ENCODE measurements at regions not wholly inside any gene's neighbourhood (a gene's known extent, or its start where the extent isn't known, plus 50 kb on each side); places are given as distances from the start of the nearest gene placed in this dataset.
A peak's percentile ranks its signal among the peaks of the same experiment; 100 is the strongest.

- intact Hi-C loops (cut with micrococcal nuclease; ENCODE audit: unreplicated experiment) (no loop called here), in situ Hi-C loops (cut with MboI) (no loop called here)
- POLR2A ChIA-PET, result no interaction called here
- CTCF ChIA-PET, result no interaction called here
- ATAC-seq (no peak), DNase-seq (ENCODE audit: low read depth, low spot score) (no peak), FAIRE-seq (peak; percentile 44)
- no peaks in the 10 kb centered on the region for H3K36me3 ChIP-seq (ENCODE audit: control insufficient read depth in 2 of 2, insufficient read depth in 2 of 2, low read length in 1 of 2)
- no peak overlapping the region for H3K27ac ChIP-seq (ENCODE audit: control insufficient read depth, insufficient read depth)
- H4K20me1 ChIP-seq (ENCODE audit: control insufficient read depth, insufficient read depth), result no peaks in the 10 kb centered on the region
- no peak overlapping the region for H2AFZ ChIP-seq (ENCODE audit: control insufficient read depth, low read depth, low read length)
- TF ChIP-seq RAD21 (IDR thresholded peaks at IDR 0.05; ENCODE audit: insufficient read depth, low read depth, low read length) (no peak), RBBP5 (conservative IDR thresholded peaks at IDR 0.05) (no peak), ZNF274 (IDR thresholded peaks at IDR 0.05; ENCODE audit: insufficient read depth, insufficient read length) (no peak), MLLT1 (IDR thresholded peaks at IDR 0.05) (no peak), ZNF217 (IDR thresholded peaks at IDR 0.05) (no peak), HDAC2 (IDR thresholded peaks at IDR 0.05) (no peak), HDGF (IDR thresholded peaks at IDR 0.05) (no peak), PAX5 (IDR thresholded peaks at IDR 0.05; ENCODE audit: borderline replicate concordance, low read depth, low read length) (no peak), POU2F2 (IDR thresholded peaks at IDR 0.05; ENCODE audit: borderline replicate concordance, low read depth, low read length) (no peak), KAT2A (conservative IDR thresholded peaks at IDR 0.05; ENCODE audit: control insufficient read depth, low read depth, low read length) (no peak), TARDBP (IDR thresholded peaks at IDR 0.05; ENCODE audit: borderline replicate concordance) (no peak), FOXM1 (IDR thresholded peaks at IDR 0.05; ENCODE audit: low read depth, low read length) (no peak), SIN3A (IDR thresholded peaks at IDR 0.05; ENCODE audit: low read depth, low read length) (no peak), NBN (IDR thresholded peaks at IDR 0.05) (no peak)
- TF ChIP-seq, protein P1, sequence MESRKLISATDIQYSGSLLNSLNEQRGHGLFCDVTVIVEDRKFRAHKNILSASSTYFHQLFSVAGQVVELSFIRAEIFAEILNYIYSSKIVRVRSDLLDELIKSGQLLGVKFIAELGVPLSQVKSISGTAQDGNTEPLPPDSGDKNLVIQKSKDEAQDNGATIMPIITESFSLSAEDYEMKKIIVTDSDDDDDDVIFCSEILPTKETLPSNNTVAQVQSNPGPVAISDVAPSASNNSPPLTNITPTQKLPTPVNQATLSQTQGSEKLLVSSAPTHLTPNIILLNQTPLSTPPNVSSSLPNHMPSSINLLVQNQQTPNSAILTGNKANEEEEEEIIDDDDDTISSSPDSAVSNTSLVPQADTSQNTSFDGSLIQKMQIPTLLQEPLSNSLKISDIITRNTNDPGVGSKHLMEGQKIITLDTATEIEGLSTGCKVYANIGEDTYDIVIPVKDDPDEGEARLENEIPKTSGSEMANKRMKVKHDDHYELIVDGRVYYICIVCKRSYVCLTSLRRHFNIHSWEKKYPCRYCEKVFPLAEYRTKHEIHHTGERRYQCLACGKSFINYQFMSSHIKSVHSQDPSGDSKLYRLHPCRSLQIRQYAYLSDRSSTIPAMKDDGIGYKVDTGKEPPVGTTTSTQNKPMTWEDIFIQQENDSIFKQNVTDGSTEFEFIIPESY (IDR thresholded peaks at IDR 0.05), result no peak
- H3K27me3 ChIP-seq (replicated peaks in 1 of 2; ENCODE audit: control insufficient read depth in 2 of 2, insufficient read depth in 2 of 2, low read length in 1 of 2), result no peaks in the 10 kb centered on the region
- H3K4me2 ChIP-seq (ENCODE audit: control insufficient read depth, insufficient read depth), result no peak overlapping the region
- H3K9ac ChIP-seq (ENCODE audit: control insufficient read depth, insufficient read depth, low read length), result no peak overlapping the region
- H3K4me3 ChIP-seq, result no peak overlapping the region
- H3K4me1 ChIP-seq (ENCODE audit: control insufficient read depth, insufficient read depth, low read length), result no peaks in the 10 kb centered on the region
- H3K79me2 ChIP-seq (ENCODE audit: control insufficient read depth, insufficient read depth, low read length), result no peaks in the 10 kb centered on the region
- BruUV-seq (replicated peaks), result no TSS peak
- SMC1A ChIA-PET (ENCODE audit: uncharacterized antibody, unreplicated experiment), result interaction anchor here (0.5 kb wide), 1 partner anchor 304 kb away, joined by 3 read pairs; no protein-coding TSS in a partner anchor
- RAD21 ChIA-PET (ENCODE audit: unreplicated experiment), result no interaction called here
- H3K9me3 ChIP-seq (replicated peaks; ENCODE audit: control insufficient read depth, insufficient read depth, low read length), result no peaks in the 10 kb centered on the region
Observed at GRCh38 chr2:223526106-223526505, 76.1 kb downstream of the SCG2 start.

Data from GM12878 (cell line).